ENCODE measurements at regions not wholly inside any gene's neighbourhood (a gene's known extent, or its start where the extent isn't known, plus 50 kb on each side); places are given as distances from the start of the nearest gene placed in this dataset.

DNA sequence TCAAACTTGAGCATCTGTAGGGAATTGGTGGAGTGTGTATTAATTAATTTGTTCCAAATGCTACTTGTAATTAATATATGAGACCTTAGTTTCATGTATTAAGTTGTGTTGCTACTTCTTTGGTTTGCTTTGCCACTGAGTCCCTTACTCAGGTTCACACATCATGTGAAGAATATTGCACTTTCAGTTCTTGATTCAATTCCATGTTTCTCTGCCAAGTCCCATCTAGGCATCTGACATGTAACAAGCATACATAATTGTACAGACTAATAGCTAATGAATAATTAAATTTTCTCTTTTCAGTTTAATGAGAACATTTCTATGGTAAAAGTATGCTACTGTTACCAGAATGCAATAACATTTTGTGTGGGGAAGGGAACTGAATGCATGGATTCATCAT lies 640.0 kb downstream of the TMTC2 start (continued):
- TF ChIP-seq GTF2F1 (IDR thresholded peaks at IDR 0.05; ENCODE audit: borderline replicate concordance, low read depth, low read length) (no peak), SIN3A (conservative IDR thresholded peaks at IDR 0.05 in 1 of 2, IDR thresholded peaks at IDR 0.05 in 1 of 2; ENCODE audit: low read depth in 1 of 2, low read length in 2 of 2) (no peak)

All from H1 (cell line).